CD14-positive monocyte (primary cell): ENCODE measurements at regions not wholly inside any gene's neighbourhood (a gene's known extent, or its start where the extent isn't known, plus 50 kb on each side); places are given as distances from the start of the nearest gene placed in this dataset.

ENCODE experiments used
- DNase-seq, 3 donors: peaks; one replicate each; pipeline ENCODE4 v3.0.0-alpha.2; 2011 to 2022
- H2AFZ ChIP-seq: 2 replicates; pipeline ENCODE4 v1.6.0; 2012; ENCODE audit warnings: mild to moderate bottlenecking, low read depth, low read length, inconsistent platforms; ENCODE audit not compliant: insufficient read depth, poor library complexity, severe bottlenecking
- H3K27ac ChIP-seq, 2 donors: 1 replicate in 1 of 2; 2 replicates in 1 of 2; pipeline ENCODE4 v1.5.1; 2012 to 2013; ENCODE audit warnings: low read length in 2 of 2, control low read depth in 1 of 2, inconsistent platforms in 1 of 2, low read depth in 1 of 2, mild to moderate bottlenecking in 1 of 2
- H3K27me3 ChIP-seq, 2 donors: one replicate each; pipeline versions ENCODE4 v1.6.0 to v1.6.1; 2011 to 2013; ENCODE audit warnings: low read length in 2 of 2; ENCODE audit not compliant: control insufficient read depth in 2 of 2, insufficient read depth in 2 of 2
- H3K36me3 ChIP-seq, 2 donors: replicated peaks in 1 of 2; 1 replicate in 1 of 2; 2 replicates in 1 of 2; pipeline versions ENCODE4 v1.5.1 to v1.6.1; 2012 to 2013; ENCODE audit warnings: low read length in 2 of 2, control low read depth in 1 of 2, inconsistent platforms in 1 of 2, mild to moderate bottlenecking in 1 of 2; ENCODE audit not compliant: insufficient read depth in 2 of 2, control insufficient read depth in 1 of 2
- H3K4me1 ChIP-seq, 2 donors: 1 replicate in 1 of 2; 2 replicates in 1 of 2; pipeline versions ENCODE4 v1.5.1 to v1.6.1; 2012 to 2013; ENCODE audit warnings: low read length in 2 of 2, control low read depth in 1 of 2, inconsistent platforms in 1 of 2, mild to moderate bottlenecking in 1 of 2, moderate library complexity in 1 of 2; ENCODE audit not compliant: insufficient read depth in 2 of 2, control insufficient read depth in 1 of 2
- H3K4me2 ChIP-seq: replicated peaks from 2 replicates; pipeline ENCODE3; 2012; ENCODE audit warnings: low read length, moderate library complexity, mild to moderate bottlenecking; ENCODE audit not compliant: poor library complexity, severe bottlenecking; ENCODE audit errors: extremely low read depth
- H3K4me3 ChIP-seq, 3 experiments: fragments of 200-600 bp in 1 of 3; sonication (generic) in 1 of 3; replicated peaks in 1 of 3; 1 replicate in 2 of 3; 2 replicates in 1 of 3; pipeline ENCODE4 v1.5.1; 2011 to 2013; ENCODE audit warnings: low read length in 3 of 3, mild to moderate bottlenecking in 3 of 3, control low read depth in 2 of 3, low read depth in 2 of 3, inconsistent platforms in 1 of 3, moderate library complexity in 1 of 3
- H3K79me2 ChIP-seq: 2 replicates; pipeline ENCODE4 v1.6.0; 2012; ENCODE audit warnings: mild to moderate bottlenecking, control low read depth, inconsistent platforms, low read length, moderate library complexity; ENCODE audit not compliant: insufficient read depth
- H3K9ac ChIP-seq: 2 replicates; pipeline ENCODE4 v1.6.0; 2017; ENCODE audit warnings: low read length, mild to moderate bottlenecking; ENCODE audit not compliant: insufficient read depth, poor library complexity, severe bottlenecking
- H3K9me3 ChIP-seq, 2 donors: replicated peaks in 1 of 2; 1 replicate in 1 of 2; 2 replicates in 1 of 2; pipeline versions ENCODE4 v1.5.1 to v1.6.1; 2012 to 2013; ENCODE audit warnings: low read length in 2 of 2, control low read depth in 1 of 2; ENCODE audit not compliant: control insufficient read depth in 1 of 2, insufficient read depth in 1 of 2
- H4K20me1 ChIP-seq: 2 replicates; pipeline ENCODE4 v1.6.0; 2012; ENCODE audit warnings: mild to moderate bottlenecking, low read length, control low read depth, moderate library complexity; ENCODE audit not compliant: insufficient read depth
- H3K27ac Mint-ChIP-seq, 7 donors: one replicate each; pipeline ENCODE4 v1.8.0; 2020; ENCODE audit warnings: mild to moderate bottlenecking in 7 of 7, mixed read lengths in 7 of 7, moderate library complexity in 6 of 7, inconsistent platforms in 2 of 7
- H3K27me3 Mint-ChIP-seq, 3 donors: one replicate each; pipeline ENCODE4 v1.8.0; 2021 to 2022; ENCODE audit warnings: low read depth in 3 of 3, mild to moderate bottlenecking in 3 of 3, mixed read lengths in 3 of 3, moderate library complexity in 3 of 3, inconsistent platforms in 1 of 3
- H3K36me3 Mint-ChIP-seq, 2 donors: one replicate each; pipeline ENCODE4 v1.8.0; 2020; ENCODE audit warnings: mixed read lengths in 2 of 2, inconsistent platforms in 1 of 2, mild to moderate bottlenecking in 1 of 2
- H3K4me1 Mint-ChIP-seq: one replicate; pipeline ENCODE4 v1.8.0; 2020; ENCODE audit warnings: mild to moderate bottlenecking, mixed read lengths
- H3K4me3 Mint-ChIP-seq, 2 donors: one replicate each; pipeline ENCODE4 v1.8.0; 2020; ENCODE audit warnings: mild to moderate bottlenecking in 2 of 2, mixed read lengths in 2 of 2, moderate library complexity in 1 of 2
- H3K9me3 Mint-ChIP-seq, 7 donors: one replicate each; pipeline ENCODE4 v1.8.0; 2020 to 2022; ENCODE audit warnings: mixed read lengths in 7 of 7, mild to moderate bottlenecking in 6 of 7, moderate library complexity in 6 of 7, inconsistent platforms in 2 of 7
- WGBS: methylation state at CpG from one replicate; pipeline ENCODE4 v1.1.5; 2013; ENCODE audit warnings: missing lambda C conversion rate; ENCODE audit not compliant: insufficient coverage; 5-methylcytosine and 5-hydroxymethylcytosine counted together
- intact Hi-C, 2 donors: fragments of 100-400 bp; cut with micrococcal nuclease; formaldehyde crosslinking; loops; one replicate each; pipeline versions ENCODE4 v1.15.0 to v1.15.1; 2023
- TF ChIP-seq, protein P1 (sequence below): fragments of 200-600 bp; IDR thresholded peaks from one replicate; pipeline ENCODE4 v1.8.0; 2022; ENCODE audit warnings: antibody characterized with exemption, mild to moderate bottlenecking

GRCh38 chr4:167688660-167689142 is 403.6 kb upstream of the ANXA10 start:
- intact Hi-C loops, result no loop called here
- Histone ChIP-seq H3K9me3 (peaks cover 2 to 6% of the 10 kb centered on the region in 2 donors), H2AFZ (no peak overlapping the region), H3K4me2 (no peak overlapping the region), H3K27me3 (no peaks in the 10 kb centered on the region), H3K27ac (no peak overlapping the region), H3K36me3 (no peaks in the 10 kb centered on the region), H3K9ac (no peak overlapping the region), H3K4me1 (no peaks in the 10 kb centered on the region), H4K20me1 (no peaks in the 10 kb centered on the region), H3K79me2 (no peaks in the 10 kb centered on the region), H3K4me3 (no peak overlapping the region)
- no peak for DNase-seq
- no peak overlapping the region for H3K27ac Mint-ChIP-seq
- peaks cover 0 to 2% (median 0%) of the 10 kb centered on the region in 3 donors for H3K27me3 Mint-ChIP-seq
- H3K36me3 Mint-ChIP-seq, result no peaks in the 10 kb centered on the region
- H3K4me1 Mint-ChIP-seq, result no peaks in the 10 kb centered on the region
- TF ChIP-seq, protein P1, sequence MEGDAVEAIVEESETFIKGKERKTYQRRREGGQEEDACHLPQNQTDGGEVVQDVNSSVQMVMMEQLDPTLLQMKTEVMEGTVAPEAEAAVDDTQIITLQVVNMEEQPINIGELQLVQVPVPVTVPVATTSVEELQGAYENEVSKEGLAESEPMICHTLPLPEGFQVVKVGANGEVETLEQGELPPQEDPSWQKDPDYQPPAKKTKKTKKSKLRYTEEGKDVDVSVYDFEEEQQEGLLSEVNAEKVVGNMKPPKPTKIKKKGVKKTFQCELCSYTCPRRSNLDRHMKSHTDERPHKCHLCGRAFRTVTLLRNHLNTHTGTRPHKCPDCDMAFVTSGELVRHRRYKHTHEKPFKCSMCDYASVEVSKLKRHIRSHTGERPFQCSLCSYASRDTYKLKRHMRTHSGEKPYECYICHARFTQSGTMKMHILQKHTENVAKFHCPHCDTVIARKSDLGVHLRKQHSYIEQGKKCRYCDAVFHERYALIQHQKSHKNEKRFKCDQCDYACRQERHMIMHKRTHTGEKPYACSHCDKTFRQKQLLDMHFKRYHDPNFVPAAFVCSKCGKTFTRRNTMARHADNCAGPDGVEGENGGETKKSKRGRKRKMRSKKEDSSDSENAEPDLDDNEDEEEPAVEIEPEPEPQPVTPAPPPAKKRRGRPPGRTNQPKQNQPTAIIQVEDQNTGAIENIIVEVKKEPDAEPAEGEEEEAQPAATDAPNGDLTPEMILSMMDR, result no peak
- no peak overlapping the region for H3K4me3 Mint-ChIP-seq
- H3K9me3 Mint-ChIP-seq, result peaks cover 0 to 9% (median 0%) of the 10 kb centered on the region in 7 donors
- 92% methylated on average over 4 of the region's 9 CpGs for whole genome bisulfite sequencing

DNA sequence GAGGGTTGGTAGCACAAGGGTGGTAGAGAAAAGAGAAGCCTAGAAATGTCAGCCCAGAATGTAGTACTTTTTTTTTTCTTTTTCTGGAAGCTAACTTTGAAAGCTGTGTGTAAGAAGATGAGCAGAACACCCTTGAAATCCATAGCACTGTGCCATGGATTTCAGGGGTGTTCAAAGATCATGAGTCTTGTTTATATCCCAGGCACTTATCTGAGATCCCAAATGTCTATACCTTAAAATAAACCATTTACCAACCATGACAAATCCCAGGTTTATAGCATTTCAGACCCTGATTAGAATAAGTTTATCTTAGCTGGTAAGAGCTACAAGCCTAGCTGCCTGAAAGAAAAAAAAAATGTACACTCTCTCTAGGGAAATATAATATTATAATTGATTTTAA is 389.9 kb upstream of the ANXA10 start:
- Mint-ChIP-seq H3K27ac (no peak overlapping the region), H3K4me3 (no peak overlapping the region), H3K36me3 (no peaks in the 10 kb centered on the region), H3K9me3 (peaks cover 0 to 4% (median 0%) of the 10 kb centered on the region in 7 donors), H3K27me3 (no peaks in the 10 kb centered on the region), H3K4me1 (no peaks in the 10 kb centered on the region)
- Histone ChIP-seq H3K79me2 (no peaks in the 10 kb centered on the region), H2AFZ (no peak overlapping the region), H4K20me1 (no peaks in the 10 kb centered on the region), H3K36me3 (no peaks in the 10 kb centered on the region), H3K27me3 (no peaks in the 10 kb centered on the region), H3K4me1 (no peaks in the 10 kb centered on the region), H3K9ac (no peak overlapping the region), H3K4me2 (no peak overlapping the region), H3K27ac (no peak overlapping the region), H3K4me3 (no peak overlapping the region), H3K9me3 (peaks cover 0 to 5% of the 10 kb centered on the region in 2 donors)
- intact Hi-C loops, result no loop called here
- no peak for DNase-seq
- TF ChIP-seq, protein P1, result no peak
